H1 (cell line): ENCODE measurements at regions not wholly inside any gene's neighbourhood (a gene's known extent, or its start where the extent isn't known, plus 50 kb on each side); places are given as distances from the start of the nearest gene placed in this dataset.

Experiments used
- CTCF ChIA-PET: fragments of 300-600 bp; sonication (Branson Sonifier 250); formaldehyde crosslinking; loops from one replicate; lab custom pipeline; 2021; ENCODE audit not compliant: partially characterized antibody; lab: Charles Lee
- POLR2A ChIA-PET: fragments of 300-600 bp; sonication (Branson Sonifier 250); formaldehyde crosslinking; loops from one replicate; lab custom pipeline; 2021; ENCODE audit warnings: inconsistent platforms; ENCODE audit not compliant: partially characterized antibody; lab: Charles Lee
- DNase-seq, 2 experiments: peaks; one replicate each; pipeline versions ENCODE4 v3.0.0 to v3.0.0-alpha.2; 2010 to 2022; ENCODE audit warnings: low spot score in 2 of 2, low read depth in 1 of 2, mixed read lengths in 1 of 2
- FAIRE-seq: peaks from 2 replicates; lab custom pipeline; 2011; peaks lifted over from hg19 to GRCh38; lab: Jason Lieb, UNC
- H2AFZ ChIP-seq: 2 replicates; pipeline ENCODE4 v1.8.1; 2012; ENCODE audit warnings: low read length, inconsistent platforms
- H2AK5ac ChIP-seq: 2 replicates; pipeline ENCODE4 v1.6.1; 2013; ENCODE audit warnings: low read depth, low read length
- H2BK120ac ChIP-seq: replicated peaks from 2 replicates; pipeline ENCODE3; 2013; ENCODE audit warnings: low read depth, low read length, inconsistent platforms
- H2BK12ac ChIP-seq: 2 replicates; pipeline ENCODE4 v1.6.1; 2013; ENCODE audit warnings: low read depth, low read length
- H2BK15ac ChIP-seq: 2 replicates; pipeline ENCODE4 v1.6.1; 2013; ENCODE audit warnings: low read length
- H2BK20ac ChIP-seq: 2 replicates; pipeline ENCODE4 v1.6.1; 2013; ENCODE audit warnings: low read length
- H2BK5ac ChIP-seq: 2 replicates; pipeline ENCODE4 v1.6.1; 2013; ENCODE audit warnings: low read depth, low read length
- H3K14ac ChIP-seq: 2 replicates; pipeline ENCODE4 v1.6.1; 2013; ENCODE audit warnings: inconsistent platforms; ENCODE audit not compliant: insufficient read length
- H3K18ac ChIP-seq: 2 replicates; pipeline ENCODE4 v1.6.1; 2013; ENCODE audit warnings: low read length; ENCODE audit errors: extremely low read depth
- H3K23ac ChIP-seq: 2 replicates; pipeline ENCODE4 v1.6.1; 2013; ENCODE audit warnings: inconsistent platforms; ENCODE audit not compliant: insufficient read length
- H3K23me2 ChIP-seq: 2 replicates; pipeline ENCODE4 v1.6.1; 2013; ENCODE audit warnings: low read depth, low read length
- H3K27ac ChIP-seq: 2 replicates; pipeline ENCODE4 v1.6.1; 2011; ENCODE audit warnings: low read depth, low read length, inconsistent platforms
- H3K27me3 ChIP-seq, 4 experiments: replicated peaks in 1 of 4; 1 replicate in 1 of 4; 2 replicates in 3 of 4; pipeline versions ENCODE4 v1.6.1 to v1.8.1; 2011 to 2013; ENCODE audit warnings: low read length in 3 of 4, mild to moderate bottlenecking in 3 of 4, inconsistent platforms in 2 of 4, mixed read lengths in 2 of 4, moderate library complexity in 1 of 4; ENCODE audit not compliant: control insufficient read depth in 3 of 4, insufficient read depth in 3 of 4; ENCODE audit errors: extremely low read depth in 1 of 4
- H3K36me3 ChIP-seq, 4 experiments: 2 replicates each; pipeline versions ENCODE4 v1.6.1 to v1.8.1; 2011 to 2013; ENCODE audit warnings: mild to moderate bottlenecking in 4 of 4, low read length in 3 of 4, moderate library complexity in 2 of 4, control low read depth in 1 of 4, inconsistent platforms in 1 of 4; ENCODE audit not compliant: insufficient read depth in 4 of 4, control insufficient read depth in 2 of 4
- H3K4ac ChIP-seq: replicated peaks from 2 replicates; pipeline ENCODE3; 2013; ENCODE audit warnings: low read length, low read depth, mixed read lengths, inconsistent platforms; ENCODE audit not compliant: insufficient read length
- H3K4me1 ChIP-seq, 4 experiments: replicated peaks in 1 of 4; 1 replicate in 1 of 4; 2 replicates in 3 of 4; pipeline versions ENCODE4 v1.6.1 to v1.8.1; 2011 to 2013; ENCODE audit warnings: low read length in 3 of 4, inconsistent platforms in 2 of 4, mixed read lengths in 1 of 4; ENCODE audit not compliant: insufficient read depth in 4 of 4, control insufficient read depth in 3 of 4
- H3K4me2 ChIP-seq, 2 experiments: 2 replicates each; pipeline versions ENCODE4 v1.6.1 to v1.8.1; 2011 to 2013; ENCODE audit warnings: low read depth in 2 of 2, low read length in 2 of 2, control low read depth in 1 of 2, inconsistent platforms in 1 of 2, mild to moderate bottlenecking in 1 of 2; ENCODE audit not compliant: insufficient read depth in 1 of 2
- H3K4me3 ChIP-seq, 4 experiments: fragments of 200-600, 300-600 bp in 1 of 4; sonication (generic), shearing (Covaris generic), sonication (Bioruptor Twin) in 1 of 4; 2 replicates each; pipeline versions ENCODE4 v1.5.1 to v1.8.1; 2011 to 2016; ENCODE audit warnings: low read length in 4 of 4, low read depth in 3 of 4, control low read depth in 2 of 4, inconsistent platforms in 2 of 4, mild to moderate bottlenecking in 2 of 4, mixed read lengths in 1 of 4, moderate library complexity in 1 of 4; ENCODE audit not compliant: insufficient read depth in 2 of 4; ENCODE audit errors: extremely low read depth in 1 of 4
- H3K56ac ChIP-seq: replicated peaks from 2 replicates; pipeline ENCODE3; 2013; ENCODE audit warnings: low read depth, mild to moderate bottlenecking, mixed read lengths, low read length, inconsistent platforms; ENCODE audit not compliant: insufficient read length
- H3K79me1 ChIP-seq: 2 replicates; pipeline ENCODE4 v1.6.1; 2013; ENCODE audit warnings: low read depth, low read length, control low read depth
- H3K79me2 ChIP-seq, 2 experiments: 2 replicates each; pipeline versions ENCODE4 v1.6.1 to v1.8.1; 2012 to 2013; ENCODE audit warnings: low read length in 2 of 2, mild to moderate bottlenecking in 2 of 2, inconsistent platforms in 1 of 2; ENCODE audit not compliant: insufficient read depth in 2 of 2, control insufficient read depth in 1 of 2
- H3K9ac ChIP-seq, 4 experiments: replicated peaks in 1 of 4; 1 replicate in 1 of 4; 2 replicates in 3 of 4; pipeline versions ENCODE4 v1.6.1 to v1.8.1; 2011 to 2013; ENCODE audit warnings: low read depth in 3 of 4, low read length in 3 of 4, control low read depth in 2 of 4, mild to moderate bottlenecking in 2 of 4, moderate library complexity in 2 of 4, inconsistent platforms in 1 of 4; ENCODE audit errors: extremely low read depth in 1 of 4
- H3K9me3 ChIP-seq, 2 experiments: 2 replicates each; pipeline versions ENCODE4 v1.6.1 to v1.8.1; 2012 to 2013; ENCODE audit warnings: mild to moderate bottlenecking in 2 of 2, moderate library complexity in 2 of 2, control low read depth in 1 of 2, inconsistent platforms in 1 of 2, low read depth in 1 of 2, low read length in 1 of 2, mixed read lengths in 1 of 2; ENCODE audit not compliant: insufficient read depth in 2 of 2
- H4K20me1 ChIP-seq, 2 experiments: replicated peaks in 1 of 2; 2 replicates each; pipeline versions ENCODE3 to v1.8.1; 2011 to 2013; ENCODE audit warnings: inconsistent platforms in 2 of 2, low read length in 2 of 2, mild to moderate bottlenecking in 1 of 2; ENCODE audit not compliant: insufficient read depth in 2 of 2, control insufficient read depth in 1 of 2
- H4K5ac ChIP-seq: 2 replicates; pipeline ENCODE4 v1.6.1; 2013; ENCODE audit warnings: low read length, low read depth, mixed read lengths, inconsistent platforms; ENCODE audit not compliant: insufficient read length
- H4K8ac ChIP-seq: 2 replicates; pipeline ENCODE4 v1.8.0; 2013; ENCODE audit warnings: mild to moderate bottlenecking, moderate library complexity, low read length, inconsistent platforms; ENCODE audit not compliant: insufficient read depth; ENCODE audit errors: extremely low read depth
- H4K91ac ChIP-seq: replicated peaks from 2 replicates; pipeline ENCODE3; 2013; ENCODE audit warnings: low read length, mixed read lengths, inconsistent platforms; ENCODE audit not compliant: insufficient read length
- BCL11A ChIP-seq, 2 experiments: IDR thresholded peaks; one replicate each; pipeline ENCODE4 v1.6.1; 2011; ENCODE audit warnings: low read depth in 2 of 2, low read length in 2 of 2, mild to moderate bottlenecking in 2 of 2
- CBX5 ChIP-seq: fragments of 300-800, 300-1000 bp; sonication (generic); IDR thresholded peaks from 2 replicates; pipeline ENCODE4 v1.7.1; 2016; ENCODE audit warnings: antibody characterized with exemption, low read length, low read depth
- CHD2 ChIP-seq: IDR thresholded peaks from 2 replicates; pipeline ENCODE4 v1.6.1; 2012; ENCODE audit warnings: low read length, improper control_type of control experiment
- CTBP2 ChIP-seq: IDR thresholded peaks from 2 replicates; pipeline ENCODE4 v1.7.0; 2011; ENCODE audit warnings: borderline replicate concordance, mild to moderate bottlenecking, moderate library complexity, mixed read lengths, low read length; ENCODE audit not compliant: insufficient read depth, insufficient read length
- E2F6 ChIP-seq: IDR thresholded peaks from 2 replicates; pipeline ENCODE4 v1.6.1; 2012; ENCODE audit warnings: inconsistent platforms
- EP300 ChIP-seq, 2 experiments: IDR thresholded peaks; 1 replicate in 1 of 2; 2 replicates in 1 of 2; pipeline ENCODE4 v1.6.1; 2011 to 2012; ENCODE audit warnings: low read depth in 2 of 2, low read length in 2 of 2, mild to moderate bottlenecking in 2 of 2, borderline replicate concordance in 1 of 2, inconsistent platforms in 1 of 2, moderate library complexity in 1 of 2
- KDM5A ChIP-seq: fragments of 200-600 bp; IDR thresholded peaks from 2 replicates; pipeline ENCODE4 v1.7.1; 2012; ENCODE audit warnings: mild to moderate bottlenecking, low read length, inconsistent platforms, mixed read lengths
- NANOG ChIP-seq: IDR thresholded peaks from 2 replicates; pipeline ENCODE4 v1.6.1; 2011; ENCODE audit warnings: low read length, low read depth, mild to moderate bottlenecking, inconsistent platforms; ENCODE audit not compliant: insufficient read depth, poor library complexity, severe bottlenecking
- POU5F1 ChIP-seq: IDR thresholded peaks from 2 replicates; pipeline ENCODE4 v1.6.1; 2011; ENCODE audit warnings: low read depth, mild to moderate bottlenecking, low read length, moderate library complexity
- SIN3A ChIP-seq, 2 experiments: IDR thresholded peaks in 1 of 2; conservative IDR thresholded peaks in 1 of 2; 2 replicates each; pipeline ENCODE4 v1.6.1; 2011 to 2012; ENCODE audit warnings: low read length in 2 of 2, improper control_type of control experiment in 1 of 2, low read depth in 1 of 2, mild to moderate bottlenecking in 1 of 2
- TAF1 ChIP-seq: IDR thresholded peaks from 2 replicates; pipeline ENCODE4 v1.6.1; 2011; ENCODE audit warnings: mild to moderate bottlenecking, low read depth, low read length
- YY1 ChIP-seq: IDR thresholded peaks from 2 replicates; pipeline ENCODE4 v1.6.1; 2011; ENCODE audit warnings: low read depth, mild to moderate bottlenecking, low read length
- ZNF274 ChIP-seq: IDR thresholded peaks from 2 replicates; pipeline ENCODE4 v1.7.0; 2012; ENCODE audit warnings: low read length, borderline replicate concordance; ENCODE audit errors: extremely low read depth
- WGBS, 2 experiments: shearing (Covaris generic) in 1 of 2; methylation state at CpG; one replicate each; pipeline versions ENCODE4 v1.1.6 to v1.1.7; 2013 to 2015; ENCODE audit warnings: low lambda C conversion rate in 2 of 2, mixed read lengths in 2 of 2, inconsistent platforms in 1 of 2, low coverage in 1 of 2, missing lambda C conversion rate in 1 of 2; ENCODE audit not compliant: insufficient replicate concordance in 2 of 2, insufficient coverage in 1 of 2, insufficient read length in 1 of 2; ENCODE audit errors: extremely low coverage in 1 of 2, missing lambda C conversion rate in 1 of 2; 5-methylcytosine and 5-hydroxymethylcytosine counted together

DNA sequence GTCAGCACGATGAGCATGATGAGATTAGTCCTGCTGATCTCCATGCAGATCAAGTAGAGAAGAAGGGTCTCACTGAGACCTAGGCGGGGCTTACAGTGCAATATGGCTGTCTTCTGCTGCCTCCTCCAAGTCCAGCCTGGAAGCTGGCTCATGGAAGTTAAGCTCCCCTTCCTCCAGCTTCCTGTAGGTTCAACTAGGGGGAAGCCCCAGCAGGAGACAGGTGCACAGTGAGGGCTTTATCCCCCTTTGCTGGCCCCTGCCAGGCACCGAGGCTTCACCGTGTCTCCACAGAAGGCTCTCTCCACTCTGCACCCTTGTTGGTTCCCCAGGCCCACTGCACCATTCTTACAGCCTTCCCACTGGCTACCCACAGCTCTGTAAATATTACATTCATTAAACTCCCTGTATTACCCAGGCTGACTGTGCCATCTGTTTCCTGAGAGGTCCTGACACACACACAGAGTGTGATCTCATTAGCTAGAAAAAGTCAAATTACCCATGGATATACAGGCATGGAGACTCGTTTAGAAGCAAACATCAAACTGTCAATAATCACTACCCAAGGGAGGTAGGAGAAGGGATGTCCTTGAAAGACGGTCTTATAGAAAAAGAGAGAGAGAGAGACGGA lies 90.4 kb downstream of the SLC2A10 start:
- Histone ChIP-seq H3K4ac (no peak overlapping the region), H3K18ac (no peak overlapping the region), H3K56ac (no peak overlapping the region), H3K14ac (no peak overlapping the region), H3K4me2 (no peak overlapping the region), H4K8ac (no peak overlapping the region), H3K9me3 (no peaks in the 10 kb centered on the region), H2AFZ (no peak overlapping the region), H3K27me3 (no peaks in the 10 kb centered on the region; a peak in 1 of 7 replicates), H3K23me2 (no peaks in the 10 kb centered on the region), H3K4me3 (no peak overlapping the region), H3K36me3 (no peaks in the 10 kb centered on the region), H3K9ac (no peak overlapping the region), H2BK12ac (no peak overlapping the region), H4K5ac (no peak overlapping the region), H4K20me1 (no peaks in the 10 kb centered on the region), H3K27ac (no peak overlapping the region), H2BK15ac (no peak overlapping the region), H2BK120ac (no peak overlapping the region), H2BK5ac (no peak overlapping the region), H3K23ac (no peak overlapping the region), H2AK5ac (no peak overlapping the region), H3K79me2 (no peaks in the 10 kb centered on the region), H4K91ac (no peak overlapping the region), H3K79me1 (no peaks in the 10 kb centered on the region), H3K4me1 (no peaks in the 10 kb centered on the region), H2BK20ac (no peak overlapping the region)
- CTCF ChIA-PET = interaction anchor here (0.6 to 1.2 kb wide), 4 partner anchors 47 to 226 kb away, joined by 3 to 4 read pairs (median 3); no protein-coding TSS in a partner anchor
- DNase-seq = no peak
- no peak for FAIRE-seq
- WGBS, 2 experiments = 88% methylated on average over 7 of the region's 7 CpGs; no CpG with 5 or more reads in 1 of the 2 experiments
- POLR2A ChIA-PET = no interaction called here
- TF ChIP-seq POU5F1 (no peak), BCL11A (IDR thresholded peaks at IDR 0.05; ENCODE audit: low read depth in 2 of 2, low read length in 2 of 2) (no peak), CBX5 (no peak), CTBP2 (no peak), NANOG (no peak), EP300 (IDR thresholded peaks at IDR 0.05; ENCODE audit: borderline replicate concordance in 1 of 2, low read depth in 2 of 2, low read length in 2 of 2) (no peak), CHD2 (no peak), YY1 (no peak), TAF1 (no peak), E2F6 (no peak), ZNF274 (no peak), KDM5A (no peak), SIN3A (conservative IDR thresholded peaks at IDR 0.05 in 1 of 2, IDR thresholded peaks at IDR 0.05 in 1 of 2; ENCODE audit: low read depth in 1 of 2, low read length in 2 of 2) (no peak)
